Rectal smooth muscle tissue (tissue), 1 donor: ENCODE measurements at regions not wholly inside any gene's neighbourhood (a gene's known extent, or its start where the extent isn't known, plus 50 kb on each side); places are given as distances from the start of the nearest gene placed in this dataset.
"Not testable (repeated sequence)": the region's sequence is repeated elsewhere in the genome, so short reads cannot be mapped to it uniquely, and the experiment has no call there.

ENCODE experiments used
- H3K27ac ChIP-seq: one replicate; pipeline ENCODE4 v1.7.0; 2013; ENCODE audit warnings: low read depth, low read length, inconsistent platforms
- H3K27me3 ChIP-seq: one replicate; pipeline ENCODE4 v1.7.0; 2013; ENCODE audit warnings: low read length; ENCODE audit not compliant: control insufficient read depth, insufficient read depth
- H3K36me3 ChIP-seq: one replicate; pipeline ENCODE4 v1.7.0; 2013; ENCODE audit warnings: low read length; ENCODE audit not compliant: control insufficient read depth, insufficient read depth
- H3K4me1 ChIP-seq: one replicate; pipeline ENCODE4 v1.7.0; 2013; ENCODE audit warnings: low read length; ENCODE audit not compliant: control insufficient read depth, insufficient read depth
- H3K4me3 ChIP-seq: one replicate; pipeline ENCODE4 v1.7.0; 2013; ENCODE audit warnings: low read length
- H3K9ac ChIP-seq: one replicate; pipeline ENCODE4 v1.7.0; 2013; ENCODE audit warnings: low read length

GRCh38 chr19:28706693-28707092 is 506.3 kb downstream of the UQCRFS1 start:
- H3K36me3 ChIP-seq = no peaks in the 10 kb centered on the region
- no peaks in the 10 kb centered on the region for H3K27me3 ChIP-seq
- no peak overlapping the region for H3K4me3 ChIP-seq
- H3K27ac ChIP-seq = no peak overlapping the region
- H3K9ac ChIP-seq = no peak overlapping the region
- H3K4me1 ChIP-seq = no peaks in the 10 kb centered on the region

- no peak overlapping the region for H3K9ac ChIP-seq
- no peaks in the 10 kb centered on the region for H3K36me3 ChIP-seq
- no peak overlapping the region for H3K27ac ChIP-seq
- no peaks in the 10 kb centered on the region for H3K4me1 ChIP-seq
- H3K4me3 ChIP-seq = no peak overlapping the region
- H3K27me3 ChIP-seq = no peaks in the 10 kb centered on the region
Measured at GRCh38 chr19:28705008-28705407, 507.9 kb downstream of the UQCRFS1 start.

GRCh38 chr19:28703400-28703956 is 509.5 kb downstream of the UQCRFS1 start:
- Histone ChIP-seq H3K27ac (no peak overlapping the region), H3K36me3 (no peaks in the 10 kb centered on the region), H3K4me1 (no peaks in the 10 kb centered on the region), H3K27me3 (no peaks in the 10 kb centered on the region), H3K9ac (no peak overlapping the region), H3K4me3 (no peak overlapping the region)

GRCh38 chr19:28701491-28701890 is 511.5 kb downstream of the UQCRFS1 start:
- H3K4me1 ChIP-seq = no peaks in the 10 kb centered on the region
- no peak overlapping the region for H3K27ac ChIP-seq
- H3K27me3 ChIP-seq = no peaks in the 10 kb centered on the region
- no peak overlapping the region for H3K9ac ChIP-seq
- H3K4me3 ChIP-seq = no peak overlapping the region
- no peaks in the 10 kb centered on the region for H3K36me3 ChIP-seq

GRCh38 chr19:28700176-28700575 is 512.8 kb downstream of the UQCRFS1 start:
- H3K27me3 ChIP-seq = no peaks in the 10 kb centered on the region
- no peak overlapping the region for H3K4me3 ChIP-seq
- no peak overlapping the region for H3K9ac ChIP-seq
- no peak overlapping the region for H3K27ac ChIP-seq
- H3K4me1 ChIP-seq = no peaks in the 10 kb centered on the region
- H3K36me3 ChIP-seq = no peaks in the 10 kb centered on the region

GRCh38 chr19:28697308-28697707 is 515.6 kb downstream of the UQCRFS1 start:
- Histone ChIP-seq H3K9ac (no peak overlapping the region), H3K4me3 (no peak overlapping the region), H3K27ac (no peak overlapping the region)

GRCh38 chr19:28694812-28695211 is 518.1 kb downstream of the UQCRFS1 start:
- Histone ChIP-seq H3K4me1 (no peaks in the 10 kb centered on the region), H3K36me3 (no peaks in the 10 kb centered on the region), H3K27me3 (no peaks in the 10 kb centered on the region), H3K4me3 (no peak overlapping the region), H3K27ac (no peak overlapping the region), H3K9ac (no peak overlapping the region)

More at GRCh38 chr19:28697308-28697707, 515.6 kb downstream of the UQCRFS1 start:
- Histone ChIP-seq H3K27me3 (no peaks in the 10 kb centered on the region), H3K4me1 (no peaks in the 10 kb centered on the region), H3K36me3 (no peaks in the 10 kb centered on the region)

- Histone ChIP-seq H3K4me3 (no peak overlapping the region), H3K4me1 (no peaks in the 10 kb centered on the region), H3K36me3 (no peaks in the 10 kb centered on the region), H3K9ac (no peak overlapping the region), H3K27me3 (no peaks in the 10 kb centered on the region), H3K27ac (no peak overlapping the region)
Measured at GRCh38 chr19:28691683-28692082, 521.3 kb downstream of the UQCRFS1 start.

- not testable (repeated sequence) for H3K27me3 ChIP-seq, H3K4me1 ChIP-seq, H3K4me3 ChIP-seq, H3K27ac ChIP-seq, H3K9ac ChIP-seq, H3K36me3 ChIP-seq
Measured at GRCh38 chr19:28689464-28689863, 523.5 kb downstream of the UQCRFS1 start.

- H3K27me3 ChIP-seq = no peaks in the 10 kb centered on the region
- no peaks in the 10 kb centered on the region for H3K36me3 ChIP-seq
- no peak overlapping the region for H3K27ac ChIP-seq
- H3K4me3 ChIP-seq = no peak overlapping the region
- no peak overlapping the region for H3K9ac ChIP-seq
- H3K4me1 ChIP-seq = no peaks in the 10 kb centered on the region
Measured at GRCh38 chr19:28687296-28687695, 525.7 kb downstream of the UQCRFS1 start.

- no peaks in the 10 kb centered on the region for H3K4me1 ChIP-seq
- H3K27ac ChIP-seq = no peak overlapping the region
- no peaks in the 10 kb centered on the region for H3K36me3 ChIP-seq
- no peaks in the 10 kb centered on the region for H3K27me3 ChIP-seq
- no peak overlapping the region for H3K4me3 ChIP-seq
- no peak overlapping the region for H3K9ac ChIP-seq
Measured at GRCh38 chr19:28686756-28687155, 526.2 kb downstream of the UQCRFS1 start.

- H3K9ac ChIP-seq = no peak overlapping the region
- no peak overlapping the region for H3K27ac ChIP-seq
- H3K4me3 ChIP-seq = no peak overlapping the region
- no peaks in the 10 kb centered on the region for H3K36me3 ChIP-seq
- H3K27me3 ChIP-seq = no peaks in the 10 kb centered on the region
- H3K4me1 ChIP-seq = no peaks in the 10 kb centered on the region
Measured at GRCh38 chr19:28685802-28686201, 527.1 kb downstream of the UQCRFS1 start.

GRCh38 chr19:28685077-28685476 is 527.9 kb downstream of the UQCRFS1 start:
- H3K4me3 ChIP-seq, H3K27me3 ChIP-seq, H3K9ac ChIP-seq, H3K27ac ChIP-seq, H3K36me3 ChIP-seq, H3K4me1 ChIP-seq: not testable (repeated sequence)
